ENCODE measurements at regions not wholly inside any gene's neighbourhood (a gene's known extent, or its start where the extent isn't known, plus 50 kb on each side); places are given as distances from the start of the nearest gene placed in this dataset.

- no peak for DNase-seq
Observed at GRCh38 chr20:22744341-22745193, 160.2 kb upstream of the FOXA2 start.

GRCh38 chr20:22745194-22745500, 160.8 kb upstream of the FOXA2 start:
- no peak for DNase-seq

GRCh38 chr20:22746957-22747356, 162.6 kb upstream of the FOXA2 start:
- no peak for DNase-seq

- DNase-seq, result no peak
Observed at GRCh38 chr20:22752324-22752723, 168.0 kb upstream of the FOXA2 start.

GRCh38 chr20:22757424-22758183, 173.2 kb upstream of the FOXA2 start:
- no peak for DNase-seq

- no peak for DNase-seq
Observed at GRCh38 chr20:22758815-22759214, 174.4 kb upstream of the FOXA2 start.

- no peak for DNase-seq
Observed at GRCh38 chr20:22762576-22763256, 178.3 kb upstream of the FOXA2 start.

GRCh38 chr20:22763257-22763906, 179.0 kb upstream of the FOXA2 start:
- no peak for DNase-seq

- no peak for DNase-seq
Observed at GRCh38 chr20:22768266-22769178, 184.2 kb upstream of the FOXA2 start.

GRCh38 chr20:22770241-22770800, 185.9 kb upstream of the FOXA2 start:
- no peak for DNase-seq

GRCh38 chr20:22771706-22772105, 187.3 kb upstream of the FOXA2 start:
- no peak for DNase-seq

GRCh38 chr20:22773344-22773743, 189.0 kb upstream of the FOXA2 start:
- DNase-seq, result no peak

- DNase-seq, result no peak
Observed at GRCh38 chr20:22775256-22775655, 190.9 kb upstream of the FOXA2 start.

- no peak for DNase-seq
Observed at GRCh38 chr20:22775671-22776139, 191.3 kb upstream of the FOXA2 start.

- no peak for DNase-seq
Observed at GRCh38 chr20:22776369-22776768, 192.0 kb upstream of the FOXA2 start.

- DNase-seq, result no peak
Observed at GRCh38 chr20:22779878-22780277, 195.5 kb upstream of the FOXA2 start.

GRCh38 chr20:22781869-22782268, 197.5 kb upstream of the FOXA2 start:
- DNase-seq, result no peak

GRCh38 chr20:22789676-22790075, 205.3 kb upstream of the FOXA2 start:
- no peak for DNase-seq

GRCh38 chr20:22791396-22791795, 207.0 kb upstream of the FOXA2 start:
- DNase-seq, result no peak

- DNase-seq, result no peak
Observed at GRCh38 chr20:22791877-22792525, 207.6 kb upstream of the FOXA2 start.

GRCh38 chr20:22794200-22794599, 209.8 kb upstream of the FOXA2 start:
- no peak for DNase-seq
